ENCODE measurements at regions not wholly inside any gene's neighbourhood (a gene's known extent, or its start where the extent isn't known, plus 50 kb on each side); places are given as distances from the start of the nearest gene placed in this dataset.
"Not testable (repeated sequence)": the region's sequence is repeated elsewhere in the genome, so short reads cannot be mapped to it uniquely, and the experiment has no call there.

DNA sequence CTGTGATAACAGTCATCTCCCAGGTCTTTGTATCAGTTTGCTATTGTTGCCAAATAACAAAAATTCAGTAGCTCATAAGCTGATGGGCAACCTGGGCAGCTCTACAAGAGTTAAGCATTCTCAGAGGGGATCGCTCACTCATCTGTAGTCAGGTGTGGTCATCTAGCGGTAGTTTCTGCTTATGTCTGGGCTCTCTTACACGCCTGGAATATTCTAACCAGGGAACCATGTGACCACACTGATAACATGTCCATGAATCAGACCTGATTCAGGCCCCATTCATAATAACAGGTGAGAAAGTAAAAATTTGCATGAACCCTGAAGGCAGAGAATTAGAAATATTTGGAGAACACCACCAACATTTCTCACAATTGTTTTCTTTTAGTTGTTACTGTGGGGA lies 576.1 kb downstream of the SLCO4C1 start:
- DNase-seq: no peak

DNA sequence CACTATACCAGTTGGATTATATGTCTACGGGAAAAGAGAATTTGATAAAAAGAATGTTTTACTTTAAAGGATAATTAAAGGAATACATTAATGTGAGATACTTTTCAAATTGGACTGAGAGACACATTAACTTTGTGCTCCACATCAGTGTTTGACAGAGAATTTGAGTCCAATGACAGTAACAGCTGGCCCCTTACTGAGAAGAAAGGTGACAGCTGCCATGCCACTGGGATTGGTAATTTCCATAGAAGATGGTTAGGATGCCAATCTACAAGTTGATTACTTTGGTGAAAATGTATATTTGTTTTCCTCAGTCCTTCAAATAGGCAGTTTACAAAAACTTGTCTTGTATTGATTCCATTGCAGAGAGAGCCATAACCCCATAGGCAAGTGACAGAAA lies 578.4 kb downstream of the SLCO4C1 start:
- DNase-seq: no peak

DNA sequence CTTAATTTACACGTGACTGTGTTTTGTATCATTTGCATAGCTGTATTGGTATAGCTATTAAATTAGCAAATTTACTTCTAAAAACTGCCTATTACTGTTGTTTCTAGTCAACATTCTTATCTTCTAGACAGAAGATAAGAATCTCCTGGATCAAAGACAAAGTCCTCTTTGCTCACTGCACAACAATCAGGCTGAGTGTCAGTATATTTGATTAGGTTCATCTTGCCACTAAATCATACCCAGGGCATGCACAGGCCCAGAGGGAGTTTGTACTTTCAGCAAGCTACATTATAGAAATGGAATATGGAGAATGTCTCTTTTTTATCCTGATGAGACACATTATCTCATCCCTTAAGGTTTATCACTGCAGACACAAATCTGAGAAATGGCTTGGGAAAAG lies 579.1 kb downstream of the SLCO4C1 start:
- no peak for DNase-seq

DNA sequence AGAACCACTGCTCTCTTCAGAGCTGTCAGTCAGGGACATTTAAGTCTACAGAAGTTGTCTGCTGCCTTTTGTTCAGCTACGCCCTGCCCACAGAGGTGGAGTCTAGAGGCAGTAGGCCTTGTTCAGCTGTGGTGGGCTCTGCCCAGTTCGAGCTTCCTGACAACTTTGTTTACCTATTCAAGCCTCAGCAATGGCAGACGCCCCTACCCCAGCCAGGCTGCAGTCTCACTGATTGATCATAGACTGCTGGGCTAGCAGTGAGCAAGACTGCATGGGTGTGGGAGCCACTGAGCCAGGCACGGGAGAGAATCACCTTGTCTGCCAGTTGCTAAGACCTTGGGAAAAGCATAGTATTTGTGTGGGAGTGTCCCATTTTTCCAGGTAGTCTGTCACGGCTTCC lies 580.3 kb downstream of the SLCO4C1 start:
- not testable (repeated sequence) for DNase-seq

DNA sequence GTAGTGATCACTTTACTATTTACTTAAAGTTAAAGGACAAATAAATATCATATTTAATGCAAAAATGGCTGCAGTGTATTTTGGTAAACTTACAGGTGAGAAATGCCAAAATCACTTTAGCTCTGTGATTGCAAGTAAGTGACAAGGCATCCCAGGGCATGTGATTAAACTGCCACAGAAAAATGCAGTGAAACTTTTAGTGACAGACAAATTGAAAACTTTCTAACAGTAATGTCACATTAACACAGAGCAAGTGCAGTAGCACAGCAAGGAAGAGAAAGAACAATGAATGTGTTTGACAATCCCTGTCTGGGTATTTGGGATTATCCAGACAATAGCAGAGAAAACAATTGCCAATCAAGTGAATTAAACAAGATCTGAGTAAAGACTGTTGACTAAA lies 606.8 kb downstream of the SLCO4C1 start:
- DNase-seq: no peak

DNA sequence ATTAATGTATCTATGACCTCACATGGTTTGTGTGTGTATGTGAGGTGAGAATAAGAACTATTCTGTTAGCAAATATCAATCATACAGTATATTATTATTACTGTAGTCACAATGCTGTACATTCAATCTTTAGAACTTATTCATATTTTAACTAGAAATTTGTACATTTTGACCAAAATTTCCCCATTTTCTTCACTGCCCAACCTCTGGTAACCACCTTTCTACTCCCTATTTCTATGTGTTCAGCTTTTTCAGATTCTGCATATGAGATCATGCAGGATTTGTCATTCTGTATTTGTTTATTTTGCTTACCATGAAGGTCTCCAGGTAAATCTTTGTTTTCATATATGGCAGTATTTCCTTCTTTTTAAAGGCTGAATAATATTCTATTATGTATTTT lies 607.9 kb downstream of the SLCO4C1 start:
- no peak for DNase-seq

DNA sequence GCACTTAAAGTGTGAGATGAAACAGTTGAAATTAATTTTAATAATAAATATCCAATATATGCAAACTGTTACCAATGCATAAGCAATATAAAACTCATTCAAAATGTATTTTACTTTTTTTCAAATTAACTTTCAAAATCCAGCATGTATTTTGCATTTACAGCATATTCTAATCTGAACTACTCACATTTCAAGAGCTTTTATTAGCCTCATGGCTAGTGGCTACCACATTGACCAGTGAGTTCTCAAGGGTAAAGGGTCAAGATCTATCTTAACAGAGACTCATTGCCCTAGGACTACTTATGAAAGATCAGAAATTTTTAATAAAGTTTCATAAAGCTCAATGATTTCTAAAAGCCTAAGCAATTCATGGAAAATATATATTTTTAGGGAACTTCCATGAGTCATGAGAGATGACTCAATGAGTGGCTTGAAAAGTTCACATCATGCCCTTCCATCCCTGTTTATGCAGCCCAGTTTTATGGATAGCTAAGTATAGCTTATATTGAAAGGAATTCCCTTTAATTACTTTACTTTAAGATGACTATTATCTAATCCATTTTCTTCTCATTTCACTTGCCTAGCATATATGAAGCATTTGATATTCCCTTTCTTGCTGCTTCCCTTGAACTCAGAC lies 608.6 kb downstream of the SLCO4C1 start:
- no peak for DNase-seq

DNA sequence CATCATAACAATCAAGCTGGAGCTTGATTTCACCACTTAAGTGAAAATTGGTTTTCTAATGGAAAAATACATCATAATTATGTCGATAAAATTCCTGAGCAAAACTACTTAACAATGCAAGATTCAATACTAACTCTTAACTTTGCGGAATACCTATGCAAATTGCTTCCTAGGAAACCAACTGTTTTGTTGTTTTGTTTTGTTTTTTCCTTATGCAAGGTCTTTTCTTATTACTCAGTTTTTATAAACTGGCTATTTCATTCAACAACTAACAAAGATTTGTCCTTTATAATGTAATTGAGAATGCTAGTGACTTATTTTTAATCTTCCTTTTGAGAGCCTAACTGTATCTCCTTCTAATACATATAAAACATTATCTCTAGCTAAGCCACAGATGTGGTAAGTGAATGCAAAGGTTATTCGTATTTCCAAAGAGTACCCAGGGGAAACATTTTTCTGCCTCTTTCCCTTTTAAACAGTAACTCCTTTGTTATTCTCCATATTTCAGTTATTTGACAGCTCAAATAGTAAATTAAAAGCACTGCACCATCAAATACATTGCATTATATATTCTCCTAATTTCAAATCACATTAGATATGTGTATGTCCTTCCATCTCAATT lies 609.4 kb downstream of the SLCO4C1 start:
- DNase-seq: no peak

DNA sequence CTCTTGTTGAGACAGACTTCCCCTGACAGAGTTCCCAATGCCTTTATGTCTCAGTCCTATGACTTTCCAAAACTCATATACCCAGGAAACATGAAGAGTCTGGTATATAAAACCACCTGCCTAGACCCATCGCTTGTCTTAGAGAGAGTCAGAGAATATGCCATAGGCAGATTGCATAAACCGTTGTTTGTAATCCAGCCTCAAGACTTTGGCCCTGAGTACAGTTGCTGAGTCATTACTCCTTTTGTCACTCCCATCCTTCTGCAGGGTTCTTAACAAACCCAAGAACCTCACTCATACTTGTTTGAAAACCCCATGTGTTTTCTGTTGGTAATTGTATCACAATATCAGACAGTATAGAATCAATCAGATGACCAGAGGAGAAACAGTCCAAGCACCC lies 616.3 kb downstream of the SLCO4C1 start:
- no peak for DNase-seq

DNA sequence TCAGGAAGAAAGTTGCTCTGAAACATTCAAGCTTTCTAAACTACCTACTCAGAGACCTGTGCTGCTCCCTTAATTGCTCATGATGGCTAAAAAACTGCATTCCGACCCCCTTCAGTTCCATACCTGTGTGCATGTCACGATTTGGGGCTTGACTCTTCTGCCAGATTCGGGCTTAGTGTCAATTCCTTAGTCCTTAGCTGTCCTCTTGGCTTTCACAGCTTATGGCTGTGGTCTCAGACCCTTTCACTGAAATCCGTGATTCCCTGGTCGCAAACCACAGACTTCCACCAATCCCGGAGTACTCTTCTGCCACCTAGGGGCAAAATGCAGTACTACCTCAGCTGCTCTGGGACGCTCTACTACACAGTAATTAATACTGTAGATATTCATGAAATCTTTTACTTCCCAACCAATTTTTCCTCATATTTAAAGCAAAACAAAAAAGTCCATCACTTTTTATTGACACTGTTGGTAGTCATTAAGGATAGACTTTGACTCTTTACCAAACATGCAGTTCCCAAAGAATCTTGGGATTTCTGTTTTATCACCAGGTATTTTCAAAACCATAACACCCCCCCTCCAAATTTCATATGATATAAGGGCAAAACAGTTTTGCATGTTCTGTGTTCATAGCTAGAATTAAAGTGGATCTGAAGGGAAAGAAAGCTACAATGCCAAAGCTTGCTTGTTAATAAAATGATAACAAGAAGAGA lies 617.4 kb downstream of the SLCO4C1 start:
- DNase-seq: peak; percentile 51

DNA sequence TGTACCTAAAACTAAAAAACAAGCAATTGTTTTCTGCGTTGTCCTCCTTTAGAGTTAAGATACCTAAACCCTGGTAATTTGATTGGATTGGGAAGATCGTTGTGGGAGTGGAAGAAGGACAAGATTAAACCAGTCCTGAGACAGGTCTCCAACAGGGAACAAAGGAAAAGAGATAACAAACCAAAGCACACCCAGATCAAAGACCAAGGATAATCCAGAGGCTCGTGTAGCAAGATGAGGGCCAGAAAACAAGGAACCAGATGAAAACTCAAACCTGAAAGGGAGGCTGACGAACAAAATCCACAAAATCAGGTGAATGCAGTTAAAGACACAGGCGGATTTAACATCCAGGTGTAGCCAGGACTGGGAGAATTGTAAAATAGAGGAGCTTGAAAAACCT lies 618.1 kb downstream of the SLCO4C1 start:
- no peak for DNase-seq

DNA sequence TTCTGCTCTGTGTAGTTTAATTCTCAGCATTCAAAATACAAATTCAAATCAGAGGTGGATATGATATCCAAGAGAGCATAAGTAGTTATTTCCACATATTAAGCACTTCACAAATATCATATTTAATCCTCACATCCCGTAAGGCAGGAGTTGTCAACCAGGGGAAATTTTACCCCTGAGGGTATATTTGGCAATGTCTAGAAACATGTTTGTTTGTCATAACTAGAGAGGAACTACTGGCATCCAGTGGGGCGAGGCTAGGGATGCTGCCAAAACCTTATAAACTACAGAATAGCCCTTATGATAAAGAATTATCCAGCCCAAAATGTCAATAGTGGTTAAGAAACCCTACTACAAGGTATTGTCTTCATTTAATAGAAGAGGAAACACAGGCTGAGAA lies 619.4 kb downstream of the SLCO4C1 start:
- DNase-seq: no peak

DNA sequence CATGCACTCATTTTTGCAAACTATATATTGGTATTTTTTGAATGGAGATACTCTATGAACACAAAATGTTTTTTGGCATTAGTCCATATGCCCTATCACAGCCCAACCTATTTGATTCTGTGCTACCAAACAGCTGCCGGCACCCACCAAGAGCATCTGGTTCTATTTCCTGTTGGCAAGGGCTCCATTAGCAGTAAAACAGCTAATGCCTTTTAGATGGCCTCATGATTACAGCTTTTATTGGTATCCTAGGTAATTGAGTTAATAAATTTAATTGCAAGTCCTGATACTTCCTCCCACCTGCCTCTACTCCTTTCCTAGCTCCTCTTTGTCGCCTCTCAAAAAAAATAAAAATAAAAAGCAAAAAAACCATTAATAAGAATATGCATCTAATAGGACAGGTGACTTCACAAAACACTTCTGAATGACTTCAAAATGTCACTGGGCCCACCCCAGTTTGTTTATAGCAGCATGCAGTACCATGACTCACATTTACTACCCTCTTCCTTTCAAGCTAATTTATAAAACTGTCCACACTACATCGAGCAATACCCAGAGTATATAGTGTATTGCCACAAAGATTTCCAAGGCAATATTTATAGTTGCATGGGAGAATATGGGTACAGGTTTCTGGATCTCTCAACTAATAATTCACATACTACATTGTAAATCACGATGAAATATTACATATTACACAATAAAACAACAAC lies 620.4 kb downstream of the SLCO4C1 start:
- no peak for DNase-seq

DNA sequence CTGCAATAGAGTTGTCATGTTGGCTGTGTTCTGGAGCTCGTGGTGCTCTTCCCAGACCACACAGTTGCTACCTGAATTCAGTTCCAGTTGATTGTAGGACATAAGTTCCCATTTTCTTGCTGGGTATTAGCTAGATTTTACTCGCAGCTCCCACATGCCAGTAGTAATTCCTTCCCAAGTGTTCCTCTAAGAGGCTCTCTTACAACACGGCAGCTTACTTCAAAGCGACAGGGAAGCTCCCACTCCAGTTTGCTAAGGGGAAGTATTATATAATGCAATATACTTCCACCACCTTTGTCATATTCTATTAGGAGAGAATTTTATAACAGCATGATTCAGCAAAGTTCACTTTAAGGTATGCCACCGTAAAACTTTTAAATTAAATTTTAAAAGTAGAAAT lies 623.0 kb downstream of the SLCO4C1 start:
- DNase-seq: no peak

DNA sequence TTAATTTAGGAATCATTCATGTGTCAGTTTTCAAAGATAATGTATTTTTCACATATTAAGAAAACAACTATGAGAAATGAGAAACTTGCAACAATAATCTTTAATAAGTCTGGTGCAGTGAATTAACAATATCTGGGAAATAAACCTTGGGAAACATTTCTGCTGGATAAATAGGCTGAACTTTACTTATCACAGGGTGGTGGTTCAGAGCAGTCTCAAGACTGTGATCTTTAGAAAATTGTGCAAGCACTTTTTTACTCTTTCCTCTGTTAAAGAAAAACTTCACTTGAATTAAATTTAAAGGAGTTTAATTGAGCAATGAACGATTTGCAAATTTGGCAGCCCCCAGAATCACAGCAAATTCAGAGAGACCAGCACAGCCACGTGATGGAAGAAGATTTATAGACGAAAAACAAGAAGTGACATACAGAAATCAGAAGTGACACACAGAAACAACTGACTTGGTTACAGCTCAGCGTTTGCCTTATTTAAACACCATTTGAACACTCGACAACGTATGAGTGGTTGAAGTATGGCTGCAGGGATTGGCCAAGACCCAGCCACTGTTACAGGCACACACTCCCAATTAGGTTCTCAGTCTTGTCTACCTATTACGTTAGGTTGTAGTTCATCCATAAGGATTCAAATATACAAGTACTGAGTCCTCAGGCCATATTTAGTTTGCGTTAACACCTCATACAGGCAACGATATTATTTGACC lies 631.9 kb downstream of the SLCO4C1 start:
- no peak for DNase-seq

DNA sequence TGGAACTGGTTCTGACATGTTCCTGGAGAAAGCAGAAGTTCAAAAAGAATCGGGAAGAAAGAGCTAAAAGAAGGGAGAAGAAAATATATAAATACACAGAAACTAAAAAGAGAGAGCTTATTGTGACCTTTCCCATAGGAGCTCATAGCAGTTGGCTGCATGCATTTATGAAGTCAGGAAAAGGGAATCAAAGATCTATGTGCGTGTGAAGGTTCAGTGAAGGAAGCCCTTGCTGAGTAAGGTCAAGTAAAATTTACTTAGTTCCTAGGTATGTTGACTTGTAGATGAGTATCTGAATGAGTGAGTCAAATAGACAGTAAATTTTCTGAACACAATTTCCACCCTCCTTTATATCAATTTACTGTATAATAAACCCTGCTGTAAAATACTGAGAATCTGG lies 632.5 kb downstream of the SLCO4C1 start:
- DNase-seq: no peak

DNA sequence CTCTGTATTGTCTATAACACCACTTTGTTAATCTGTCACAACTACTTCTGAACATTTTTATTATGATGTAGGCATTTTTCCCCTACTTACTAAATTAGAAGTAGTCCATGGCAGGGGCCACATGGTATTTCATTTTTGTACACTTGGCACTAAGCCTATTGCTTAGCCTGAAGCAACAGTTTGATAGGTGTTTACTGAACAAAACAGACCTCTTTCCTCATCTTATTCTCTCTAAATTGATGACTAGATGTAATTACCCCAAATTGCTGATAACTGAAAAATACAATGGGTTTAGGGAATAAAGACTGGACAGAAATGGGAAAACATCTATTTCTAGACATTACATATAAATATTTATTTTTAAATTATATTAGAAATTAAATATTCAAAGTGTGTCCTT lies 633.8 kb downstream of the SLCO4C1 start:
- no peak for DNase-seq

DNA sequence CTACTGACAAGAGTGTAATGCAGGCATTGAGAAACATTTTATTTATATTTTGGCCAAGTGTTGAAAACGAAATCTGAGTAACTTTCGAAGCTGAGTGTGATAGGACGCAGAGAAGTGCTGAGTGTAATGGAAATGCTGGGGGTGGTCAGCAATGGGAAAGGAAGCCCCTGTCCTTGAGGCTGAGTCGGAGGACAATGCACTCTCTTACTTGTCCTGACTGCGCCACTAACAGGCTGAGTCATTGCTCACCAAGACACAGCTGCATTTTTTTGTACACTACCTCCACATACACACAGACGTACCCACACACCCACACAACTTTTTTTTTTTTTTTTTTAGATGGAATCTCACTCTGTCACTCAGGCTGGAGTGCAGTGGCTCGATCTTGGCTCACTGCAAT lies 637.7 kb downstream of the SLCO4C1 start:
- no peak for DNase-seq

DNA sequence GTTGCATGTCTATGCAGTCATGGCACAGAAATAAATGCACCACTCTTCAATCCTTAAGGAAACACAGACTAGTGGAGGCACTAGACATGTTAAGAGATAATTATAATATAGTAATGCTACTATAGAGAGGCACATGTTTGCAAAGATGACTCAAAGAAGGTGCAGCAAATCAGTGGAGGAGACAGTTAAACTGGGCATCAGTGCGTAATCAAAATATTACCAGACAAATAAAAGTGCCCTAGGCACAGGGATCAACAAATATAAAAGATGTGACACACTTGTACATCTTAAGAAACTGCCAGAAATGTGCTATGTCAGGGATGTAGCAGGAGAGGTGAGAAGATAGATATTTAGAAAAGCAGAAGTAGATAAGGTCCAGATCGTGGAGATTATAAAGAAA lies 642.1 kb downstream of the SLCO4C1 start:
- DNase-seq: no peak

DNA sequence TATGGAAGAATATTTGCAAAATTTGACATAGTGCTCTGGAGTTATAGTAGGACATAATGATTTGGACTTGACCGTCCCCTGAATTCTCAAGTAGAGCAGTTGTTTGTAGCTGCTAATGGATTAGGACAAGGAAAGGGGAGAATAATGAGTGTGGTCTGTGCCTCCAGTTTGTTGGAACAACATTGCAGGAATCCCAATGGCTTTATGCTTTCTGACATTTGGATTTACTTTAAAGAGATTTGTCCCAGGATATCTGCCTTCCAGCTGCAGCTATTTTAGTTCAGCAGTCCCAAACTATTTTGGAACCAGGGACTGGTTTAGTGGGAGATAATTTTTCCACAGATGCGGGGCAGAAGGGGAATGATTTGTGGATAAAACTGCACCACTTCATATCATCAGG lies 648.2 kb downstream of the SLCO4C1 start:
- DNase-seq: no peak

DNA sequence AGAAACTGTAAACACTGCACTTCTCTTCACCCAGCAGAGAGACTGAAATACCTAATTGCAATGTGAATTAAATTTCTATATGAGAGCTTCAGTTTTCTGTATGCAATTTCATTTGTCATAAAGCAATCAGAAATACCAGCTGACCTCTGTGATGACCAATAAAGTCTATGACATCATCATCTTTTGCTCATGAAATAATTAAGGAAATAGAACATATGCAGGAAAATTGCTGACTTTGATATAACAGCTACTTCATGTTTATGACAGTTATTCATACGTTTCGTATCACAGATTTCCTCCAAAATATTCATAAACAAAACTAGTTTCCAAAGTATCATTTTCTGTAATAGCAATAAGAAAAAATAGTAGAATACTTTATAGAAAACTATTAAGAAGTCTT lies 652.3 kb downstream of the SLCO4C1 start:
- DNase-seq: no peak

DNA sequence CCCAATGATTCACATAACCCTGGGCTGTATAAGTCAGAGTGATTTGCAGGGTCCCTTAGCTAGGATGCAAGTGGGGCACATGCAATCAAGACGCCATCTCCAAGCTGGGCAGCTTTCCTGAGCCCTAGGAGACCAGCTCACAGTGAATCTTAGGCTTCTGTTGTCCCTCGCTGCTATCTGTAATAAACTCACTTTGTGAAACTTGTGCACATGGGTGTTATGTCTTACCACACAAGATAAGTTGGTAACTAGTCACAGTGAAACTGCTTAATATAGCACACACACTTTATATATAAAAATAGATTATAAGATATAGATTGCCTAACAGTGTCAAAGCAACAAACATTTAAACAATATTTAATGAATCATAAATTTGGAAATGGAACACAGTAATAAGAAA lies 658.5 kb downstream of the SLCO4C1 start:
- no peak for DNase-seq

DNA sequence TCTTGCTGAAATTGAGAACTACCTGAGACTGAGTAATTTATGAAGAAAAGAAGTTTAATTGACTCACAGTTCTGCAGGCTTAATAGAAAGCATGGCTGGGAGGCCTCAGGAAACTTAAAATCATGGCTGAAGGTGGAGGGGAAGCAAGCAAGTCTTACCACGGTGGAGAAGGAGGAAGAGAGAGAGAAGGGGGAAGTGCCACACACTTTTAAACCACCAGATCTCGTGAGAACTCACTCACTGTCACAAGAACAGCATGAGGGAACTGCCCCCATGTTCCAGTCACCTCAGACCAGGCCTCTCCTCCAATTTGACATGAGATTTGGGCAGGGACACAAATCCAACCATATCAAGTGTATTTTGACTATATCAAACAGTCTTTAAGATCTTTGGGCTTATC lies 668.3 kb downstream of the SLCO4C1 start:
- DNase-seq: not testable (repeated sequence)
